ENCODE measurements at regions not wholly inside any gene's neighbourhood (a gene's known extent, or its start where the extent isn't known, plus 50 kb on each side); places are given as distances from the start of the nearest gene placed in this dataset.

- Histone ChIP-seq H3K27ac (peak overlapping the region in 1 of 2 donors; percentile 95), H3K4me3 (no peak overlapping the region)
- peak; percentile 73 for DNase-seq (ENCODE audit: low spot score)
- TF ChIP-seq CTCF (IDR thresholded peaks at IDR 0.05): no peak
Observed at GRCh38 chr9:129313331-129313955, 135.4 kb upstream of the IER5L start.

GRCh38 chr9:129312251-129313122 lies 134.4 kb upstream of the IER5L start:
- no peak for TF ChIP-seq CTCF (IDR thresholded peaks at IDR 0.05)
- H3K27ac ChIP-seq: no peak overlapping the region
- H3K4me3 ChIP-seq: no peak overlapping the region
- DNase-seq (ENCODE audit: low spot score): peak; percentile 69

GRCh38 chr9:129311643-129312042 lies 133.6 kb upstream of the IER5L start:
- no peak for TF ChIP-seq CTCF (IDR thresholded peaks at IDR 0.05)
- peak; percentile 56 for DNase-seq (ENCODE audit: low spot score)
- Histone ChIP-seq H3K27ac (no peak overlapping the region), H3K4me3 (no peak overlapping the region)

- DNase-seq (ENCODE audit: low spot score): peak; percentile 22
- no peak for TF ChIP-seq CTCF (IDR thresholded peaks at IDR 0.05)
- no peak overlapping the region for H3K27ac ChIP-seq
- no peak overlapping the region for H3K4me3 ChIP-seq
Observed at GRCh38 chr9:129310666-129311350, 132.7 kb upstream of the IER5L start.

- Histone ChIP-seq H3K4me3 (no peak overlapping the region), H3K27ac (no peak overlapping the region)
- peak; percentile 62 for DNase-seq (ENCODE audit: low spot score)
- TF ChIP-seq CTCF (IDR thresholded peaks at IDR 0.05): no peak
Observed at GRCh38 chr9:129309906-129310305, 131.8 kb upstream of the IER5L start.

GRCh38 chr9:129309041-129309430 lies 131.0 kb upstream of the IER5L start:
- no peak overlapping the region for H3K27ac ChIP-seq
- no peak overlapping the region for H3K4me3 ChIP-seq
- TF ChIP-seq CTCF (IDR thresholded peaks at IDR 0.05): no peak
- peak; percentile 29 for DNase-seq (ENCODE audit: low spot score)

All from coronary artery (tissue), 2 donors.